ENCODE measurements at regions not wholly inside any gene's neighbourhood (a gene's known extent, or its start where the extent isn't known, plus 50 kb on each side); places are given as distances from the start of the nearest gene placed in this dataset.

- no peak for TF ChIP-seq CTCF (conservative IDR thresholded peaks at IDR 0.05; ENCODE audit: low read depth, low read length)
- DNase-seq (ENCODE audit: low read depth), result no peak
- no peak overlapping the region for H3K4me3 ChIP-seq (ENCODE audit: low read depth, low read length)
Observed at GRCh38 chr14:98904677-98905076, 367.3 kb downstream of the BCL11B start.

GRCh38 chr14:98906123-98906995, 365.6 kb downstream of the BCL11B start:
- no peak overlapping the region for H3K4me3 ChIP-seq (ENCODE audit: low read depth, low read length)
- DNase-seq (ENCODE audit: low read depth), result no peak
- TF ChIP-seq CTCF (conservative IDR thresholded peaks at IDR 0.05; ENCODE audit: low read depth, low read length), result no peak

GRCh38 chr14:98907271-98907670, 364.7 kb downstream of the BCL11B start:
- DNase-seq (ENCODE audit: low read depth), result no peak
- TF ChIP-seq CTCF (conservative IDR thresholded peaks at IDR 0.05; ENCODE audit: low read depth, low read length), result no peak
- no peak overlapping the region for H3K4me3 ChIP-seq (ENCODE audit: low read depth, low read length)

GRCh38 chr14:98908050-98908449, 363.9 kb downstream of the BCL11B start:
- no peak overlapping the region for H3K4me3 ChIP-seq (ENCODE audit: low read depth, low read length)
- no peak for DNase-seq (ENCODE audit: low read depth)
- TF ChIP-seq CTCF (conservative IDR thresholded peaks at IDR 0.05; ENCODE audit: low read depth, low read length), result no peak

- no peak for DNase-seq (ENCODE audit: low read depth)
- no peak overlapping the region for H3K4me3 ChIP-seq (ENCODE audit: low read depth, low read length)
- no peak for TF ChIP-seq CTCF (conservative IDR thresholded peaks at IDR 0.05; ENCODE audit: low read depth, low read length)
Observed at GRCh38 chr14:98909251-98909944, 362.6 kb downstream of the BCL11B start.

- no peak for TF ChIP-seq CTCF (conservative IDR thresholded peaks at IDR 0.05; ENCODE audit: low read depth, low read length)
- DNase-seq (ENCODE audit: low read depth), result no peak
- H3K4me3 ChIP-seq (ENCODE audit: low read depth, low read length), result no peak overlapping the region
Observed at GRCh38 chr14:98910061-98910460, 361.9 kb downstream of the BCL11B start.

Data from epithelial cell of proximal tubule (primary cell).